ENCODE measurements at regions not wholly inside any gene's neighbourhood (a gene's known extent, or its start where the extent isn't known, plus 50 kb on each side); places are given as distances from the start of the nearest gene placed in this dataset.

GRCh38 chrX:96052078-96052477, 632.6 kb upstream of the DIAPH2 start:
- in situ Hi-C loops (cut with MboI; ENCODE audit: low pct_unique_long_range_greater_than_20kb, low sequenced_read_pairs, unreplicated experiment) = no loop called here
- TF ChIP-seq CTCF (IDR thresholded peaks at IDR 0.05; ENCODE audit: extremely low read depth, insufficient read depth, missing control alignments) = no peak

DNA sequence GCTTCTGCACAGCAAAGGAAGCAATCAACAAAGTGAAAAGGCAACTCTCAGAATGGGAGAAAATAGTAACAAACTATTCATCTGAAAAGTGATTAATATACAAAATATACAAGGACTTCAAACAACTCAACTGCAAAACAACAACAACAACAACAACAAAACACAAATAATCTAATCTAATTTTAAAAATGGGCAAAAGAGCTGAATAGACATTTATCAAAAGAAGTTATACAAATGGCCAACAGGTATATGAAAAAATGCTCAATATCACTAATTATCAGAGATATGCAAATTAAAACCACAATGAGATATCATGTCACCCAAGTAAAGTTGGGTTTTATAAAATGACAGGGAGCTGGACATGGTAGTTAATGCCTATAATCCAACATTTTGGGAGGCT, 602.8 kb upstream of the DIAPH2 start:
- no peak for TF ChIP-seq CTCF (IDR thresholded peaks at IDR 0.05; ENCODE audit: extremely low read depth, insufficient read depth, missing control alignments)
- in situ Hi-C loops (cut with MboI; ENCODE audit: low pct_unique_long_range_greater_than_20kb, low sequenced_read_pairs, unreplicated experiment) = no loop called here
- DNase-seq (ENCODE audit: low spot score) = no peak

More at GRCh38 chrX:96052078-96052477, 632.6 kb upstream of the DIAPH2 start:
- no peak for DNase-seq (ENCODE audit: low spot score)

DNA sequence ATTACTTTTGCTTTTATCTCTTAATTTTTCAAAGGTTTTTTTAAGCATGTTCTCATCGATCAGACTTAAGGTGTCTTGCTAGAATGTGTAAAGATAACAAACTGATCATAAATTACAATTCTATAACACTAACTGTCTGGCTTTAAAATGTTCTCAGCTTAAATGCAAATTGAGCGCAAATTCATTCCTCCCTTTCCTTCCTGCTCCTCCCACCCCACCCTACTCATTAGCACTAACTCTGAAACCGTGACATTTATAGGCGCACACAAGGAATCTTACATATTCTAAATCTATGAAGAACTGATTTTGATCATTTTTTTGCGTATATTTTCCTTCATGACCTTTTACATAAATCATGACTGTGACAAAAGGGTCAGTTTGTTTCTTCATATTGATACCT, 590.0 kb upstream of the DIAPH2 start:
- TF ChIP-seq CTCF (IDR thresholded peaks at IDR 0.05; ENCODE audit: extremely low read depth, insufficient read depth, missing control alignments) = no peak
- in situ Hi-C loops (cut with MboI; ENCODE audit: low pct_unique_long_range_greater_than_20kb, low sequenced_read_pairs, unreplicated experiment) = no loop called here
- DNase-seq (ENCODE audit: low spot score) = no peak

GRCh38 chrX:96098471-96098870, 586.2 kb upstream of the DIAPH2 start:
- no peak for TF ChIP-seq CTCF (IDR thresholded peaks at IDR 0.05; ENCODE audit: extremely low read depth, insufficient read depth, missing control alignments)
- in situ Hi-C loops (cut with MboI; ENCODE audit: low pct_unique_long_range_greater_than_20kb, low sequenced_read_pairs, unreplicated experiment) = no loop called here
- no peak for DNase-seq (ENCODE audit: low spot score)

- in situ Hi-C loops (cut with MboI; ENCODE audit: low pct_unique_long_range_greater_than_20kb, low sequenced_read_pairs, unreplicated experiment) = no loop called here
- no peak for DNase-seq (ENCODE audit: low spot score)
- no peak for TF ChIP-seq CTCF (IDR thresholded peaks at IDR 0.05; ENCODE audit: extremely low read depth, insufficient read depth, missing control alignments)
Observed at GRCh38 chrX:96102997-96103396, 581.6 kb upstream of the DIAPH2 start.

DNA sequence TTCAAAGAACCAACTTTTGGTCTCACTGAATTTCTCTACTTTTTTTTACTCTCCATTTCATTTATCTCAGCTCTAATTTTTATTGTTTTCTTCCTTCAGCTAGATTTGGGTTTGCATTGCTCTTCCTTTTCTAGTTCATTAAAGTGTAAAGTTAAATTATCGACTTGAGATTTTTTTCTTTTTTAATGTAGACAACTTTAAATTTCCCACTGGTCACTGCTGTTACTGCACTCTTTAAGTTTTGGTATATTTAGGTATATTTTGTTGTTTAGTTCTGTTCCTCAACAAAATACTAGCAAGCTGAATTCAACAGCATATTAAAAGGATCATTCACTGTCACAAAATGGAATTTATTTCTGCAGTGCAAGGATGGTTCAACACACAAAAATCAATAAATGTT, 572.0 kb upstream of the DIAPH2 start:
- DNase-seq (ENCODE audit: low spot score) = no peak
- in situ Hi-C loops (cut with MboI; ENCODE audit: low pct_unique_long_range_greater_than_20kb, low sequenced_read_pairs, unreplicated experiment) = no loop called here

More for the DNA sequence above, 572.0 kb upstream of the DIAPH2 start:
- TF ChIP-seq CTCF (IDR thresholded peaks at IDR 0.05; ENCODE audit: extremely low read depth, insufficient read depth, missing control alignments) = no peak

All from GM13977 (cell line).